ENCODE measurements at regions not wholly inside any gene's neighbourhood (a gene's known extent, or its start where the extent isn't known, plus 50 kb on each side); places are given as distances from the start of the nearest gene placed in this dataset.
"Not testable (repeated sequence)": the region's sequence is repeated elsewhere in the genome, so short reads cannot be mapped to it uniquely, and the experiment has no call there.

GRCh38 chr6:27805347-27805746, 106.8 kb downstream of the OR2B2 start:
- DNase-seq (ENCODE audit: low read depth) = no peak

- no peak for DNase-seq (ENCODE audit: low read depth)
Observed at GRCh38 chr6:27804851-27805250, 107.3 kb downstream of the OR2B2 start.

GRCh38 chr6:27800731-27801373, 111.3 kb downstream of the OR2B2 start:
- peak; percentile 10 for DNase-seq (ENCODE audit: low read depth)

GRCh38 chr6:27797960-27798359, 114.2 kb downstream of the OR2B2 start:
- no peak for DNase-seq (ENCODE audit: low read depth)

DNA sequence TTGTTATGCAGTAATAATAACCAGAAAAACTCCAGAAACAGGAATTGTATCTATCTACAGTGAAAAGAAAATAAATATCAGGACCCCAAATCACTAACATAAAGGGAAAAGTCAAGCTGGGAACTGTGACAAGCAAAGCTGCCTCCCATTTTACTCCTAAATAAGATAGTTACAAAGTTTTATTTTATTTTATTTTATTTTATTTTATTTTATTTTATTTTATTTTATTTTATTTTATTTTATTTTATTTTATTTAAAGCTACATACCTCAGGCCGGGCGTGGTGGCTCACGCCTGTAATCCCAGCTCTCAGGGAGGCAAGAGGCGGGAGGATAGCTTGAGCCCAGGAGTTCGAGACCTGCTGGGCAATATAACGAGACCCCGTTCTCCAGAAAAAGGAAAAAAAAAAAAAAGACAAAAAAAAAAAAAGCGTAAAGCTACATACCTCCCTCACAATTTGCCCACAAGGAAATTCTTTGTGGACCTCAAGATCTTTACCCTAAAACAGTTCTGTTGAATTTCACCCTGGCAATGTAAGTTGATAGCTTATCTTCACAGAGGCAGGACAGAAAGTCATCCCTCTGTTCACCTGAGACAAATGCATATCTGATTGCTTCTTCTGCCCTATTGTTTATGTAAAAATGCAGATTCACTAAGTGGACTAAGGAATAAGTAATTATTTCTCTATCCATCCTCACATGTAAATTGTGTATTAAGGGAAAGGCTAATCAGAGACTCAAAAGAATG, 115.3 kb downstream of the OR2B2 start:
- DNase-seq (ENCODE audit: low read depth) = not testable (repeated sequence)

- peak; percentile 81 for DNase-seq (ENCODE audit: low read depth)
Observed at GRCh38 chr6:27795697-27796494, 116.3 kb downstream of the OR2B2 start.

- peak; percentile 88 for DNase-seq (ENCODE audit: low read depth)
Observed at GRCh38 chr6:27791182-27791943, 120.8 kb downstream of the OR2B2 start.

DNA sequence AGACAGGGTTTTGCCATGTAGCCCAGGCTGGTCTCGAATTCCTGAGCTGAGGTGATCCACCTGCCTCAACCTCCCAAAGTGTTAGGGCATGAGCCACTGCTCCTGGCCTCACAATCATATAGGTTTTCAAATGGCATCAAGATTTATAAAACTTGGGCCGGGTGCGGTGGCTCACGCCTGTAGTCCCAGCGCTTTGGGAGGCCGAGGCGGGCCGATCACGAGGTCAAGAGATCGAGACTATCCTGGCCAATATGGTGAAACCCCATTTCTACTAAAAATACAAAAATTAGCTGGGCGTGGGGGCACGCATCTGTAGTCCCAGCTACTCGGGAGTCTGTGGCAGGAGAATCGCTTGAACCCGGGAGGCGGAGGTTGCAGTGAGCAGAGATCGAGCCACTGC, 123.8 kb downstream of the OR2B2 start:
- not testable (repeated sequence) for DNase-seq (ENCODE audit: low read depth)

GRCh38 chr6:27786048-27786447, 126.1 kb downstream of the OR2B2 start:
- DNase-seq (ENCODE audit: low read depth) = no peak

DNA sequence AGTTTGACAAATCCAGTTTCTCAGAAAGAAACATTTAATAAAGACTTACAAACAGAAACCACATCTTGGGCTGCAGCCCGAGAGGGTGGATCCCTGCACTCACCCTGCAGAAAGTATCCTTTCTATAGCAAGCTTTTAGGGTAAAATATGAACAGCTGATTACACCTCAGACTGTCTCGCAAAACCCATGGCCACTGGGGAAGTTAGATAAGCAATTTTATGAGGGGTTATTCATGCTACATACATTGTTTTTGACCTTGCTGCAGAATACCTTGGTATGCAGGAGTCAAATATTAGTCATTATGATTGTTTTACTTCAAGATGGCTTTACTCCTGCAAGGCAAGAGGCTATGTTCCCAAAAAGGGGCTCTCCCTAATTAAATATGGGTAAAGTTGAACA, 126.9 kb downstream of the OR2B2 start:
- DNase-seq (ENCODE audit: low read depth) = no peak

DNA sequence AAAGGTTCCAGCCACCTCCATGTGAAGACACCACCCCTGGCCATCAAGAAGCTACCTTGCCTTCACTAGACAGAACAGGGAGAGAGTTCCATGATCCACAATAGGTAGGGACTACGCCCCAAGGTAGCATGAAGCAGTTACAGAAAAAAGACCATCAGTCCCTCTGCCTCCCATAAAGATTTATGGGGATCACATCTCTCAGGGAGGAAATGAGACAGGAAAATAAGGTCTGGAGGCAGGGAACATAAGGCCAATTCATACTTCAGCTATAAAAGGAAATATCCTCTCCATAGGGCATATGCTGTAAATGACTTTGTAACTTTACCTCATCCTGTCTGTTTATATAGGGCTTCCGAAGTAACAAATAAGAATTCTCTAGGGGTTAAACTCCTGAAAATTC, 129.4 kb downstream of the OR2B2 start:
- no peak for DNase-seq (ENCODE audit: low read depth)

DNA sequence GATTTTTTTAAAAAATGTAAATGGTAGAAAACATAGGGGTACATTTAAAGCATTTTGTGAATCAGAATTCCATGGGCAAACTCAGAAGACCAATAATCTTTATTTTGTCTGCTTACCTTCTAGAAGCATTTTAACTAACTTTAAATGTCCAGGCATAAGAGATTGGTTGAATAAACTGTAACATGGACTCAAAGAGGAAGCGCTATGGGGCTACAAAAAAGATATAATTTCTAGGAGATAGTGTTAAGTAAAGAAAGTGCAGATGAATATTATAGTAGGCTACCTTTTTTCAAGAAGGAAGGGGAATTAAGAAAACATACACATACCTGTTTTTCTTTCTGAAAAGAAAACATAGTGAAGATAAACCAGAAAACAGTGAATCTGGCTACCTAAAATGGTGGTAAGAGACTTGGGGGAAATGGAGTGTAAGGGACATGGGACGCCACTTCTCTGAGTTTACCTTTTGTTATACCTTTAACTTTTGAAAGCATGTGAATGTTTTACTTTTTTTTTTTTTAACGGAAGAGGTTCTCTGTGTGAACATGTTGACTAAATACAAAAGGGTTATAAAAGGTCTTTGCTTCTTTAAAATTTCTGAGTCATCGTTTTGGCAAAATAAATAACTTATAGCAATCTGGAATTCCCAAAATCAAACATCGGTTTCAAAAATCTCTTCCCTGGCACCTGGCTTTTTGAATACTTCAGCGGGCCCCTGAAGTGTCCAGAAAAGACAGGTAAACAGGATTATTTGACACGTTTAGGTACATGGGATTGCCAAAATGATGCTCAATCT, 133.4 kb downstream of the OR2B2 start:
- no peak for DNase-seq (ENCODE audit: low read depth)

DNA sequence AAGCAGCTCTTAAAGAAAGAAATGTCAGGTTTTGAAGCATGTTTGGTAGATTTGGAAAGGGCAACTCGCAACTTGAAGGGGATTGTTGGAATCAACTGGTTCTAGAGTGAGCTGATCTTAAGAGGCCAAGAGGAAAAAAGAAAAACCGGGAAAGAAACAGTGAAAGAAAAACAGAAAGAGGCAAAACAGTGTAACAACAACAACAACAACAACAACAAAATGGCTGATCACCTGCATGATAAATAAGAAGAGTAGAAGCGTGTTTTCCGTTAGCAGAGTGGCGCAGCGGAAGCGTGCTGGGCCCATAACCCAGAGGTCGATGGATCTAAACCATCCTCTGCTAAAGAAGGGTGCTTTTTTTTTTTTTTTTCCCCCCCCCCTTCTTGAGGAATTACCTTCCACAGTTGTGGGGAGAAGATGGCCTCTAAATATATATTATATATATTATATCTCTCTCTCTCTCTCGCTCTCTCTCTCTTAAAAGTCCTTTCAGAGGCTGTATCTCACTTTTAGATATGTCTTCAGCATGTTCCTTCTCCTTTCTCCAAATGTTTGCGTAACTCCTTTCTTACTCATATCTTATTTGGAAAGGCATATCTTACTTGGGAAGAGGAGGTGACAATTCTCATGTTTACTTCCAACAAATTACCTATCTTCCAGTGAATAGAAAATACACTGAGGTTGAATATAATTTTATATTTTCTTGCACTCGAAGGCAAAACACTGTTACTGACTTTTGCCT, 134.4 kb downstream of the OR2B2 start:
- DNase-seq (ENCODE audit: low read depth) = no peak

DNA sequence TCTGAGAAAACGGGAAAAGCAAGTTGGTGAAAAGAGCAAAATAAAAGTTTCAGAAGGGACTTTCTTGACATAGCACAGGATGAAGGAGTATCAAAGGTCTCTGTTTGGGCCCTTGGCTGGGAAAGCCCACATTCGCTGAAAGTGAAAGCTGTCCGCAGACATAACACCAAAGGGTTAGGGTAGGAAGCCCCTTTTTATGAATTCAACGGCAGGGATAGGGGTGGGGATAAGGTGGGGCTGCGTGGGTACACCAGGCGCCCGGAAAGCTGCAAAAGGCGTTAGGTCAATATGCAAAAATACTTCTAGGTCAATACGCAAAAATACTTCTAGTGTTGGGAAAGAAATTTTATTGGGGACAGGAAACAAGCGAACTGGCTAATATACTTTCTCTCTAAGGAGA, 135.1 kb downstream of the OR2B2 start:
- DNase-seq (ENCODE audit: low read depth) = no peak

GRCh38 chr6:27776504-27776903, 135.7 kb downstream of the OR2B2 start:
- DNase-seq (ENCODE audit: low read depth) = no peak

- no peak for DNase-seq (ENCODE audit: low read depth)
Observed at GRCh38 chr6:27775796-27776184, 136.4 kb downstream of the OR2B2 start.

DNA sequence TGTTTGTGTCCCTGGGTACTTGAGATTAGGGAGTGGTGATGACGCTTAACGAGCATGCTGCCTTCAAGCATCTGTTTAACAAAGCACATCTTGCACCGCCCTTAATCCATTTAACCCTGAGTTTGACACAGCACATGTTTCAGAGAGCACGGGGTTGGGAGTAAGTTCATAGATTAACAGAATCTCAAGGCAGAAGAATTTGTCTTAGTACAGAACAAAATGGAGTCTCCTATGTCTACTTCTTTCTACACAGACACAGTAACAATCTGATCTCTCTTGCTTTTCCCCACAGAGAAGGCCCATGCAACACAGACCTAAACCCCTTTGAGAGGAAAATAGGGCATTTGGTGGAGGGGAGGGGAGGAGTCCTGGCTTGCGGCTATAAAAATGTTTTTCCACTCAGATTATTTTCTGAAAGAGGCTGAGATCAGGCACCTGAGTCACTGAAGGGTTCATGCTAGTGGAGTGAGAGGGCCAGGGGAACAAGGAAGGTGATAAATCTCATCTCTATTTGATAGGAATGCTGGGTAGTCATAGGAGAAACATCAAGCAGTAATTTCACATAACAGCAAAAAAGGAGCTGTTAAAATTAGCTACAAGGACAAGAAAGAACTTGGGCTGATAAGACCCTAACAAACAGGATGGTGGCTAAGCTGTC, 136.9 kb downstream of the OR2B2 start:
- peak; percentile 28 for DNase-seq (ENCODE audit: low read depth)

DNA sequence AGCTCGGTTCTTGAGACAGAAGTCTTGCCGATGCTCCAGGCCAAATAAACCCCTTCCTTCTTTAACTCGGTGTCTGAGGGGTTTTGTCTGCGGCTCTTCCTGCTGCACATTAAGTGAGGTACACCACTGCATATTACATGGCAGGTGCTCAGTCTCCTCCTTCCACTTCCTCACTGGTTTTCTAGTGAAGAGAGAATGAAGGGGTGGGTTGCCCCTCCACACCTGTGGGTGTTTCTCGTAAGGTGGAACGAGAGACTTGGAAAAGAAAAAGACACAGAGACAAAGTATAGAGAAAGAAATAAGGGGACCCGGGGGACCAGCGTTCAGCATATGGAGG, 138.0 kb downstream of the OR2B2 start:
- DNase-seq (ENCODE audit: low read depth) = not testable (repeated sequence)

DNA sequence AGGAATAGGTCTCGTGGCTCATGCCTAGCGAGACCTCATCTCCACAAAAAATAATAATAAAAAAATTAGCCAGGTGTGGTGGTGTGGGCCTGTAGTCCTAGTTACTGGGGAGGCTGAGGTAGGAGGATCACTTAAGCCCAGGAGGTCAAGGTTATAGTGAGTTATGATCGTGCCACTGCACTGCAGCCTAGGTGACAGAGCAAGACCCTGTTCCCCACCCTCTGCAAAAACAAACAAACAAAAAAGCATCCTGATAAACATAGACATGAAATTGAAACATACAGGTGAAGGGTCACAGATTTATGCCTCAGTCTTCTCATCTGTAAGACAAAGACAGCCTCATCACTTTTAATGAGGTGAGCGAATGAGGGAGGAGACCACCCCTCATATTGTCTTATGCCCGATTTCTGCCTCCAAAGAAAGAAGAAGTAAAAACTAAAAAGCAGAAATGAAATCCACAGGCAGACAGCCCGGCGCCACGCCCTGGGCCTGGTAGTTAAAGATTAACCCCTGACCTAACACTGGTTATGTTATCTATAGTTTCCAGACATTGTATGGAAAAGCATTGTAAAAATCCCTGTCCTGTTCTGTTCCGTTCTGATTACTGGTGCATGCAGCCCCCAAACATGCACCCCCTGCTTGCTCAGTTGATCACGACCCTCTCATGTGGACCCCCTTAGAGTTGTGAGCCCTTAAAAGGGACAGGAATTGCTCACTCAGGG, 138.5 kb downstream of the OR2B2 start:
- DNase-seq (ENCODE audit: low read depth) = not testable (repeated sequence)

Data from iris pigment epithelial cell (primary cell).